ENCODE measurements at regions not wholly inside any gene's neighbourhood (a gene's known extent, or its start where the extent isn't known, plus 50 kb on each side); places are given as distances from the start of the nearest gene placed in this dataset.

GRCh38 chr18:32566960-32567359, 96.3 kb upstream of the GAREM1 start:
- H3K9me3 Mint-ChIP-seq, result peaks cover 10% of the 10 kb centered on the region
- Histone ChIP-seq H3K9me3 (ENCODE audit: low read depth) (no peaks in the 10 kb centered on the region), H3K36me3 (no peaks in the 10 kb centered on the region), H3K27ac (no peak overlapping the region), H3K4me1 (no peaks in the 10 kb centered on the region), H3K27me3 (no peaks in the 10 kb centered on the region), H3F3A (ENCODE audit: low read depth) (no peaks in the 10 kb centered on the region), H3K4me3 (no peak overlapping the region), H4K20me1 (ENCODE audit: low read depth) (no peaks in the 10 kb centered on the region), H3K79me2 (ENCODE audit: low read depth) (no peaks in the 10 kb centered on the region), H2AFZ (replicated peaks) (no peak overlapping the region), H3K4me2 (no peak overlapping the region), H3K9ac (no peak overlapping the region)
- DNase-seq (ENCODE audit: low spot score), result no peak
- no peak overlapping the region for H3K4me3 Mint-ChIP-seq
- no peaks in the 10 kb centered on the region for H3K4me1 Mint-ChIP-seq
- H3K36me3 Mint-ChIP-seq, result no peaks in the 10 kb centered on the region
- peaks cover 2% of the 10 kb centered on the region for H3K27me3 Mint-ChIP-seq (ENCODE audit: insufficient read depth, low read depth)
- no peak for TF ChIP-seq EZH2 (IDR thresholded peaks at IDR 0.05)
- no peak for TF ChIP-seq CTCF (IDR thresholded peaks at IDR 0.05)
- TF ChIP-seq EZH2phosphoT487 (IDR thresholded peaks at IDR 0.05), result no peak
- H3K27ac Mint-ChIP-seq, result no peak overlapping the region

- H3K9me3 ChIP-seq (ENCODE audit: low read depth), result no peaks in the 10 kb centered on the region
- no peak overlapping the region for H3K27ac Mint-ChIP-seq
- no peak overlapping the region for H3K27ac ChIP-seq
Measured at GRCh38 chr18:32553640-32554365, 83.1 kb upstream of the GAREM1 start.

GRCh38 chr18:32553174-32553573, 82.5 kb upstream of the GAREM1 start:
- peak overlapping the region; percentile 30 for H3K4me2 ChIP-seq
- peaks cover 15% of the 10 kb centered on the region for H3K27me3 Mint-ChIP-seq (ENCODE audit: insufficient read depth, low read depth)
- no peak overlapping the region for H3K4me3 Mint-ChIP-seq
- no peaks in the 10 kb centered on the region for H3K36me3 ChIP-seq
- peaks cover 2% of the 10 kb centered on the region for H3K9me3 Mint-ChIP-seq
- peaks cover 13% of the 10 kb centered on the region for H3K27me3 ChIP-seq
- peaks cover 20% of the 10 kb centered on the region for H4K20me1 ChIP-seq (ENCODE audit: low read depth)
- peaks cover 35% of the 10 kb centered on the region for H3K4me1 ChIP-seq
- H3K9me3 ChIP-seq (ENCODE audit: low read depth), result no peaks in the 10 kb centered on the region
- H3K27ac Mint-ChIP-seq, result no peak overlapping the region
- no peak overlapping the region for H3K27ac ChIP-seq
- TF ChIP-seq EZH2phosphoT487 (IDR thresholded peaks at IDR 0.05) (no peak), CTCF (IDR thresholded peaks at IDR 0.05) (no peak), EZH2 (IDR thresholded peaks at IDR 0.05) (no peak)
- no peak overlapping the region for H3K4me3 ChIP-seq
- H3K36me3 Mint-ChIP-seq, result no peaks in the 10 kb centered on the region
- H2AFZ ChIP-seq (replicated peaks), result no peak overlapping the region
- peaks cover 36% of the 10 kb centered on the region for H3K4me1 Mint-ChIP-seq
- H3F3A ChIP-seq (ENCODE audit: low read depth), result peaks cover 61% of the 10 kb centered on the region
- no peaks in the 10 kb centered on the region for H3K79me2 ChIP-seq (ENCODE audit: low read depth)
- DNase-seq (ENCODE audit: low spot score), result no peak
- no peak overlapping the region for H3K9ac ChIP-seq

More at GRCh38 chr18:32553640-32554365, 83.1 kb upstream of the GAREM1 start:
- TF ChIP-seq EZH2phosphoT487 (IDR thresholded peaks at IDR 0.05), result peak; percentile 96
- TF ChIP-seq CTCF (IDR thresholded peaks at IDR 0.05), result no peak
- TF ChIP-seq EZH2 (IDR thresholded peaks at IDR 0.05), result no peak
- Mint-ChIP-seq H3K9me3 (peaks cover 2% of the 10 kb centered on the region), H3K4me3 (no peak overlapping the region), H3K36me3 (no peaks in the 10 kb centered on the region), H3K27me3 (ENCODE audit: insufficient read depth, low read depth) (peaks cover 15% of the 10 kb centered on the region), H3K4me1 (peaks cover 30% of the 10 kb centered on the region)
- Histone ChIP-seq H3K79me2 (ENCODE audit: low read depth) (no peaks in the 10 kb centered on the region), H3K4me1 (peaks cover 31% of the 10 kb centered on the region), H4K20me1 (ENCODE audit: low read depth) (peaks cover 15% of the 10 kb centered on the region), H3K4me2 (peak overlapping the region; percentile 30), H2AFZ (replicated peaks) (no peak overlapping the region), H3K36me3 (no peaks in the 10 kb centered on the region), H3K27me3 (peaks cover 13% of the 10 kb centered on the region), H3K4me3 (no peak overlapping the region), H3F3A (ENCODE audit: low read depth) (peaks cover 54% of the 10 kb centered on the region), H3K9ac (no peak overlapping the region)
- DNase-seq (ENCODE audit: low spot score), result peak; percentile 67

All from neural progenitor cell (in vitro differentiated cells).